ENCODE measurements at regions not wholly inside any gene's neighbourhood (a gene's known extent, or its start where the extent isn't known, plus 50 kb on each side); places are given as distances from the start of the nearest gene placed in this dataset.

- DNase-seq (no peak), ATAC-seq (no peak)
- no peak overlapping the region for H3K27ac ChIP-seq
- intact Hi-C loops (cut with DNase I) = loop anchor here in 1 of 10 donors (10.0 kb wide), 1 partner anchor 56 kb away; no protein-coding TSS in a partner anchor
- no peaks in the 10 kb centered on the region for H3K4me1 ChIP-seq
- H3K4me3 ChIP-seq = peak overlapping the region in 1 of 12 donors; percentile 9
- no peaks in the 10 kb centered on the region for H3K36me3 ChIP-seq
- TF ChIP-seq POLR2A (IDR thresholded peaks at IDR 0.05) = no peak
- WGBS, 4 donors = 52 to 64% (median 59%) methylated on average over 1 of the region's 1 CpG
- H3K9me3 ChIP-seq = peaks cover 0 to 11% (median 3%) of the 10 kb centered on the region in 12 donors
- H3K27me3 ChIP-seq = no peaks in the 10 kb centered on the region
Observed at GRCh38 chr1:87918398-87918797, 589.7 kb downstream of the LMO4 start.

GRCh38 chr1:87922885-87923284 lies 594.2 kb downstream of the LMO4 start:
- Histone ChIP-seq H3K9me3 (no peaks in the 10 kb centered on the region), H3K27me3 (no peaks in the 10 kb centered on the region), H3K27ac (no peak overlapping the region), H3K4me3 (no peak overlapping the region), H3K36me3 (no peaks in the 10 kb centered on the region), H3K4me1 (no peaks in the 10 kb centered on the region)
- TF ChIP-seq CTCF (IDR thresholded peaks at IDR 0.05) = no peak
- TF ChIP-seq POLR2A (IDR thresholded peaks at IDR 0.05) = no peak
- WGBS, 4 donors = 63 to 91% (median 89%) methylated on average over 2 of the region's 2 CpGs
- no peak for DNase-seq
- no peak for ATAC-seq
- intact Hi-C loops (cut with DNase I) = no loop called here

- H3K36me3 ChIP-seq = no peaks in the 10 kb centered on the region
- no peaks in the 10 kb centered on the region for H3K27me3 ChIP-seq
- no peak for TF ChIP-seq CTCF (IDR thresholded peaks at IDR 0.05)
- no peak overlapping the region for H3K4me3 ChIP-seq
- no peaks in the 10 kb centered on the region for H3K4me1 ChIP-seq
- 91 to 94% (median 92%) methylated on average over 3 of the region's 3 CpGs for WGBS, 4 donors
- no peak for DNase-seq
- intact Hi-C loops (cut with DNase I) = no loop called here
- ATAC-seq = no peak
- no peak overlapping the region for H3K27ac ChIP-seq
- peaks cover 0 to 11% (median 3%) of the 10 kb centered on the region in 12 donors for H3K9me3 ChIP-seq
Observed at GRCh38 chr1:87926131-87926830, 597.6 kb downstream of the LMO4 start.

GRCh38 chr1:87926921-87927320 lies 598.2 kb downstream of the LMO4 start:
- 76 to 89% (median 79%) methylated on average over 1 of the region's 1 CpG for WGBS, 4 donors
- ATAC-seq (no peak), DNase-seq (no peak)
- Histone ChIP-seq H3K4me1 (no peaks in the 10 kb centered on the region), H3K4me3 (no peak overlapping the region), H3K36me3 (no peaks in the 10 kb centered on the region), H3K9me3 (peaks cover 0 to 18% (median 3%) of the 10 kb centered on the region in 12 donors), H3K27me3 (no peaks in the 10 kb centered on the region), H3K27ac (no peak overlapping the region)
- TF ChIP-seq POLR2A (IDR thresholded peaks at IDR 0.05) (no peak), CTCF (IDR thresholded peaks at IDR 0.05) (no peak)
- intact Hi-C loops (cut with DNase I) = no loop called here
